ENCODE measurements at regions not wholly inside any gene's neighbourhood (a gene's known extent, or its start where the extent isn't known, plus 50 kb on each side); places are given as distances from the start of the nearest gene placed in this dataset.
"Not testable (repeated sequence)": the region's sequence is repeated elsewhere in the genome, so short reads cannot be mapped to it uniquely, and the experiment has no call there.

GRCh38 chr16:54879681-54880080 is 51.0 kb upstream of the IRX5 start:
- TF ChIP-seq, protein P1, sequence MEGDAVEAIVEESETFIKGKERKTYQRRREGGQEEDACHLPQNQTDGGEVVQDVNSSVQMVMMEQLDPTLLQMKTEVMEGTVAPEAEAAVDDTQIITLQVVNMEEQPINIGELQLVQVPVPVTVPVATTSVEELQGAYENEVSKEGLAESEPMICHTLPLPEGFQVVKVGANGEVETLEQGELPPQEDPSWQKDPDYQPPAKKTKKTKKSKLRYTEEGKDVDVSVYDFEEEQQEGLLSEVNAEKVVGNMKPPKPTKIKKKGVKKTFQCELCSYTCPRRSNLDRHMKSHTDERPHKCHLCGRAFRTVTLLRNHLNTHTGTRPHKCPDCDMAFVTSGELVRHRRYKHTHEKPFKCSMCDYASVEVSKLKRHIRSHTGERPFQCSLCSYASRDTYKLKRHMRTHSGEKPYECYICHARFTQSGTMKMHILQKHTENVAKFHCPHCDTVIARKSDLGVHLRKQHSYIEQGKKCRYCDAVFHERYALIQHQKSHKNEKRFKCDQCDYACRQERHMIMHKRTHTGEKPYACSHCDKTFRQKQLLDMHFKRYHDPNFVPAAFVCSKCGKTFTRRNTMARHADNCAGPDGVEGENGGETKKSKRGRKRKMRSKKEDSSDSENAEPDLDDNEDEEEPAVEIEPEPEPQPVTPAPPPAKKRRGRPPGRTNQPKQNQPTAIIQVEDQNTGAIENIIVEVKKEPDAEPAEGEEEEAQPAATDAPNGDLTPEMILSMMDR (IDR thresholded peaks at IDR 0.05; ENCODE audit: low read depth, low read length) = no peak
- H3K4me3 ChIP-seq (ENCODE audit: low read depth, low read length) = no peak overlapping the region

GRCh38 chr16:54878301-54878700 is 52.4 kb upstream of the IRX5 start:
- TF ChIP-seq, protein P1 (IDR thresholded peaks at IDR 0.05; ENCODE audit: low read depth, low read length) = no peak
- H3K4me3 ChIP-seq (ENCODE audit: low read depth, low read length) = no peak overlapping the region

DNA sequence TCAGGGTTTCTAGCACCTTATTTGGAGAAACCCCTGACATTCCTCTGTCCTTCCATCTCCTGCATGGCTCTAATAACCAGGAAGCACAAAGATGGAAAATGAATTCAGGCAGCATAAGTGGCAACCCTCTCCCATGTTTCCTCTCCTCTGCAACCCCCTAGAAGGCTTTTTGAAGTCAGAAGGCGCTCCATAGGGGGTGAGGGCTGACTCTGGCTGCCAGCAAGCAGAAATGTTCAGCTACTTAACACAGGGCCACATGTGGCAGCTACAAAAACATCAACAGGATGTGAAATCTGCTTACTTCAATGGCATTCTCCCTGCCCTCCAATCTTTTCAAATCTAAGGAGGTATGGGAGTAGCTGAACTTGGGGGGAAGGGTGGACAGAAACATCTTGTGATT is 55.2 kb upstream of the IRX5 start:
- TF ChIP-seq, protein P1 (IDR thresholded peaks at IDR 0.05; ENCODE audit: low read depth, low read length) = no peak

GRCh38 chr16:54873716-54874373 is 56.8 kb upstream of the IRX5 start:
- not testable (repeated sequence) for H3K4me3 ChIP-seq (ENCODE audit: low read depth, low read length)

More for the DNA sequence above, 55.2 kb upstream of the IRX5 start:
- H3K4me3 ChIP-seq (ENCODE audit: low read depth, low read length) = no peak overlapping the region

DNA sequence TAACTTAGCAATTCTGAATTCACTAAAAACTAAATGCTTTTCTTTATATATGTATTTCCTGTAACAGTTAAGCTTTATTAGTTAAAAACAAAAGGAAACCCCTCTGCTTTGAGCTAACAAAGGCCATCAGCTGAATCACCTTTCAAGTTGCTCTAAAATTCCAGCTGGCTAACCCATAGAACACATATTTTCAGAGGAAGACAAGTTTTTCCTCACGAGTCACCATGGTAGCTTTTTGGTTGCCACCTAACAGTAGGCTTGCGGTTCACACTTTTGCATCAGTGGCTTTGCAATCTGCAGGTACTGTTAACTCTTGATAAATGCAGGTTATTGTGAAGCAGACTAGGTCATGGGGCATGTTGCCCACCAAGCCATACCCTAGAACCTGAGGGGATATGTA is 57.6 kb upstream of the IRX5 start:
- no peak overlapping the region for H3K4me3 ChIP-seq (ENCODE audit: low read depth, low read length)
- TF ChIP-seq, protein P1 (IDR thresholded peaks at IDR 0.05; ENCODE audit: low read depth, low read length) = no peak

DNA sequence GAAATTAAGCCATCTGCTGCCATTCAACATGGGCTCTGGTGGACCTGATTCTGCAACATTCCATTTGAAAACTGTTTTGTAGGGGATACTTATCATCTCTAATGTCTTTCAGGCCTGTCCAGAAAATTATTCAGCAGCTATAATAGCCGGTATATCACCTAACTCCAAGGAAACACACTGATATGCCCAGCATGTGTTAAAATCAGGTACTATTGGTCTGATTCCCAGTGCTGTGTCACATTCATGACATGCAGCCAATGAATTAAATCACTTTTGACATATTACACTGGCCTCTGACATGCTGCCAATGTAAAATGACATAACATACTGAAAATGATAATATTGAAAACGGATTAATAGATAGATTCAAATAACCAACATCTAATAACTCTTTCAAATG is 60.5 kb upstream of the IRX5 start:
- TF ChIP-seq, protein P1 (IDR thresholded peaks at IDR 0.05; ENCODE audit: low read depth, low read length) = no peak

DNA sequence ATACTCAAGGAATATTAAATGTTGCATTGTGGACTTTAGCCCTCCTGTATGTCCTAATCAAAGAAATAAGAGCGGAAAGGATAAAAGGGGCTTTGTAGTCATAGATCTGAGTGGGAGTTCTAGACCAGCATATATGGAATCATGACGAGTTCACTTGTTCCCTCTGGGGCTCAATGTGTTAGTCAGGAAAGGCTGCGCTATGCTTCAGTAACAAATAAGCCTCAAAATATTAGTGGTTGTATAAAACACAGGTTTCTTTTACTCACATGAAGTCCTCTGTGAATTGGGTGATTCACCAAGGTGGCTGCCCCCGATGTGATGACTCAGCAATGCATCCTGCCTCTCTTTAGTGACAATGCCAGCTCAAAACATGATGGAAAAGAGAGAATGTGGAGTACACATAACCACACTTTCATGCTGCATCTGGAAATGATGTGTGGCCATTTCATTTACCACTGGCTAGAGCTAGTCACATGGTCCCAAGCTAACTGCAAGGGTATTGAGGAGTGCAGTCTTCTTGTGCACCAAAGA is 63.3 kb upstream of the IRX5 start:
- H3K4me3 ChIP-seq (ENCODE audit: low read depth, low read length) = no peak overlapping the region
- TF ChIP-seq, protein P1 (IDR thresholded peaks at IDR 0.05; ENCODE audit: low read depth, low read length) = no peak

More for the DNA sequence above, 60.5 kb upstream of the IRX5 start:
- no peak overlapping the region for H3K4me3 ChIP-seq (ENCODE audit: low read depth, low read length)

DNA sequence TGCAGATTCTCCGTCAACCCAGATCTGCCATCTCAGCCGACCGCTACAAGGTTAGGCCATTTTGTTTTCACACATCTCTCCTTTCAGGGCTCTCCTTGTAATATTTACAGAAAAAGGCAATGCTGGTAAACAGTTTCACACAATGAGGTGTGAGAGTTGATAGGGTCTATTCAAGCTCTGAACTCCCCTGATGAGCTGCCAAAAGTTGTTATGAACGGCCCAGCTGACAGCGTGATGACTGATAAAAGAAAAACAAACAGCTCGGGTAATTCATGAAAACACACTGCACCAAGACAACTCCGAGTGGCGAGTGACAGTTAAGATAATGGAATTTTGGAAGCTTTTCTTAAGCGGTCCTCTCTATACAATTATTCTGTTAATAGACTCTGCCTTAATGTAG is 68.1 kb upstream of the IRX5 start:
- TF ChIP-seq, protein P1 (IDR thresholded peaks at IDR 0.05; ENCODE audit: low read depth, low read length) = no peak
- no peak overlapping the region for H3K4me3 ChIP-seq (ENCODE audit: low read depth, low read length)

All from WI38 (cell line).